RWPE2 (cell line): ENCODE measurements at regions not wholly inside any gene's neighbourhood (a gene's known extent, or its start where the extent isn't known, plus 50 kb on each side); places are given as distances from the start of the nearest gene placed in this dataset.

ENCODE experiments used
- ATAC-seq: fragments of 200-7000 bp; cut with Tn5 transposase; 3 replicates; pipeline ENCODE4 v1.9.1; 2021; ENCODE audit warnings: low read depth
- DNase-seq: peaks from one replicate; pipeline ENCODE4 v3.0.0-alpha.2; 2020; ENCODE audit warnings: low spot score
- H3K27ac ChIP-seq: fragments of 450-650 bp; 2 replicates; pipeline ENCODE4 v1.5.1; 2017; ENCODE audit warnings: mild to moderate bottlenecking; ENCODE audit not compliant: poor library complexity, severe bottlenecking
- H3K27me3 ChIP-seq: fragments of 250-450 bp; sonication (Bioruptor Pico); 2 replicates; pipeline ENCODE4 v1.5.1; 2021; ENCODE audit warnings: mild to moderate bottlenecking, moderate library complexity; ENCODE audit not compliant: insufficient read depth, poor library complexity, severe bottlenecking
- H3K36me3 ChIP-seq: fragments of 250-450 bp; sonication (Bioruptor Pico); 2 replicates; pipeline ENCODE4 v1.5.1; 2020; ENCODE audit warnings: low read depth, mild to moderate bottlenecking, moderate library complexity
- H3K4me1 ChIP-seq: fragments of 250-450 bp; sonication (Bioruptor Pico); 2 replicates; pipeline ENCODE4 v1.5.1; 2021; ENCODE audit warnings: mild to moderate bottlenecking, moderate library complexity; ENCODE audit not compliant: insufficient read depth, poor library complexity, severe bottlenecking
- H3K4me3 ChIP-seq: fragments of 250-450 bp; sonication (Bioruptor Pico); 2 replicates; pipeline ENCODE4 v1.5.1; 2021; ENCODE audit warnings: mild to moderate bottlenecking, moderate library complexity; ENCODE audit not compliant: severe bottlenecking
- H3K9me3 ChIP-seq: fragments of 250-450 bp; sonication (Bioruptor Pico); 2 replicates; pipeline ENCODE4 v1.5.1; 2021; ENCODE audit warnings: mild to moderate bottlenecking, moderate library complexity; ENCODE audit not compliant: severe bottlenecking
- CTCF ChIP-seq: fragments of 450-650 bp; IDR thresholded peaks from one replicate; pipeline ENCODE4 v1.5.1; 2017; ENCODE audit warnings: mild to moderate bottlenecking, moderate library complexity; ENCODE audit not compliant: poor library complexity, severe bottlenecking

GRCh38 chr1:47515164-47515789, 77.4 kb downstream of the FOXD2 start:
- no peaks in the 10 kb centered on the region for H3K9me3 ChIP-seq
- no peak for TF ChIP-seq CTCF
- no peak overlapping the region for H3K4me3 ChIP-seq
- no peaks in the 10 kb centered on the region for H3K36me3 ChIP-seq
- no peak for ATAC-seq
- H3K27me3 ChIP-seq = peaks cover 5% of the 10 kb centered on the region
- no peaks in the 10 kb centered on the region for H3K4me1 ChIP-seq
- no peak for DNase-seq
- no peak overlapping the region for H3K27ac ChIP-seq

- Histone ChIP-seq H3K9me3 (no peaks in the 10 kb centered on the region), H3K27me3 (no peaks in the 10 kb centered on the region), H3K36me3 (no peaks in the 10 kb centered on the region), H3K27ac (no peak overlapping the region), H3K4me1 (no peaks in the 10 kb centered on the region), H3K4me3 (no peak overlapping the region)
- ATAC-seq (no peak), DNase-seq (no peak)
- TF ChIP-seq CTCF = no peak
Measured at GRCh38 chr1:47517946-47518345, 80.1 kb downstream of the FOXD2 start.

GRCh38 chr1:47519491-47519890, 81.6 kb downstream of the FOXD2 start:
- no peaks in the 10 kb centered on the region for H3K9me3 ChIP-seq
- H3K27ac ChIP-seq = no peak overlapping the region
- H3K4me3 ChIP-seq = no peak overlapping the region
- DNase-seq (no peak), ATAC-seq (no peak)
- TF ChIP-seq CTCF = no peak
- no peaks in the 10 kb centered on the region for H3K36me3 ChIP-seq
- H3K4me1 ChIP-seq = no peaks in the 10 kb centered on the region
- no peaks in the 10 kb centered on the region for H3K27me3 ChIP-seq

- no peak overlapping the region for H3K27ac ChIP-seq
- no peaks in the 10 kb centered on the region for H3K36me3 ChIP-seq
- no peak for DNase-seq
- no peak for ATAC-seq
- no peak overlapping the region for H3K4me3 ChIP-seq
- no peaks in the 10 kb centered on the region for H3K9me3 ChIP-seq
- no peaks in the 10 kb centered on the region for H3K27me3 ChIP-seq
- no peak for TF ChIP-seq CTCF
- H3K4me1 ChIP-seq = no peaks in the 10 kb centered on the region
Measured at GRCh38 chr1:47519971-47520370, 82.1 kb downstream of the FOXD2 start.

- Histone ChIP-seq H3K36me3 (no peaks in the 10 kb centered on the region), H3K9me3 (no peaks in the 10 kb centered on the region), H3K4me3 (no peak overlapping the region), H3K4me1 (no peaks in the 10 kb centered on the region), H3K27ac (no peak overlapping the region), H3K27me3 (no peaks in the 10 kb centered on the region)
- no peak for ATAC-seq
- TF ChIP-seq CTCF = no peak
- DNase-seq = no peak
Measured at GRCh38 chr1:47521034-47521881, 83.4 kb downstream of the FOXD2 start.
